ENCODE measurements at regions not wholly inside any gene's neighbourhood (a gene's known extent, or its start where the extent isn't known, plus 50 kb on each side); places are given as distances from the start of the nearest gene placed in this dataset.

DNA sequence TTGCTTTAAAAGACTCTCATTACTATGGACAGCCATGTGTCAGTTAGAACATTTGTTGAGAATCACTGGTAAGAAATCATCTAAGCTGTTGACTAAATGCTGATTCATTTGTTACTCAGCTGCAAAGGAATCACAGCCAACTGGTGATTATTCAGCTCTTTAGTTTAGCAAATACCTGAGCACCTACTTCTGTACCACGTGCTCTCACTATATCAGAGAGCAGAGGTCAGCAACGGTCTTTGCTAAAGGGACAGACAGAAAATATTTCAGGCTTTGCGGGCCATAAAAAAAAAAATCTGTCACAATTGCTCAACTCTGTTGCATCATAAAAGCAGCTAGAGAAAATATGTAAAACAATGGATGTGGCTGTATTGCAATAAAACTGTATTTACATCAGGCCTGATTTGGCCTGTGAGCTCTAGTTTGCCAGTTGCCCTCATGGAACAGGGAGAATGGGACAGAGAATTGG, 377.6 kb downstream of the DNAH5 start:
- TF ChIP-seq, protein P1, sequence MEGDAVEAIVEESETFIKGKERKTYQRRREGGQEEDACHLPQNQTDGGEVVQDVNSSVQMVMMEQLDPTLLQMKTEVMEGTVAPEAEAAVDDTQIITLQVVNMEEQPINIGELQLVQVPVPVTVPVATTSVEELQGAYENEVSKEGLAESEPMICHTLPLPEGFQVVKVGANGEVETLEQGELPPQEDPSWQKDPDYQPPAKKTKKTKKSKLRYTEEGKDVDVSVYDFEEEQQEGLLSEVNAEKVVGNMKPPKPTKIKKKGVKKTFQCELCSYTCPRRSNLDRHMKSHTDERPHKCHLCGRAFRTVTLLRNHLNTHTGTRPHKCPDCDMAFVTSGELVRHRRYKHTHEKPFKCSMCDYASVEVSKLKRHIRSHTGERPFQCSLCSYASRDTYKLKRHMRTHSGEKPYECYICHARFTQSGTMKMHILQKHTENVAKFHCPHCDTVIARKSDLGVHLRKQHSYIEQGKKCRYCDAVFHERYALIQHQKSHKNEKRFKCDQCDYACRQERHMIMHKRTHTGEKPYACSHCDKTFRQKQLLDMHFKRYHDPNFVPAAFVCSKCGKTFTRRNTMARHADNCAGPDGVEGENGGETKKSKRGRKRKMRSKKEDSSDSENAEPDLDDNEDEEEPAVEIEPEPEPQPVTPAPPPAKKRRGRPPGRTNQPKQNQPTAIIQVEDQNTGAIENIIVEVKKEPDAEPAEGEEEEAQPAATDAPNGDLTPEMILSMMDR (IDR thresholded peaks at IDR 0.05; ENCODE audit: insufficient read depth, low read length), result no peak
- TF ChIP-seq, protein P2, sequence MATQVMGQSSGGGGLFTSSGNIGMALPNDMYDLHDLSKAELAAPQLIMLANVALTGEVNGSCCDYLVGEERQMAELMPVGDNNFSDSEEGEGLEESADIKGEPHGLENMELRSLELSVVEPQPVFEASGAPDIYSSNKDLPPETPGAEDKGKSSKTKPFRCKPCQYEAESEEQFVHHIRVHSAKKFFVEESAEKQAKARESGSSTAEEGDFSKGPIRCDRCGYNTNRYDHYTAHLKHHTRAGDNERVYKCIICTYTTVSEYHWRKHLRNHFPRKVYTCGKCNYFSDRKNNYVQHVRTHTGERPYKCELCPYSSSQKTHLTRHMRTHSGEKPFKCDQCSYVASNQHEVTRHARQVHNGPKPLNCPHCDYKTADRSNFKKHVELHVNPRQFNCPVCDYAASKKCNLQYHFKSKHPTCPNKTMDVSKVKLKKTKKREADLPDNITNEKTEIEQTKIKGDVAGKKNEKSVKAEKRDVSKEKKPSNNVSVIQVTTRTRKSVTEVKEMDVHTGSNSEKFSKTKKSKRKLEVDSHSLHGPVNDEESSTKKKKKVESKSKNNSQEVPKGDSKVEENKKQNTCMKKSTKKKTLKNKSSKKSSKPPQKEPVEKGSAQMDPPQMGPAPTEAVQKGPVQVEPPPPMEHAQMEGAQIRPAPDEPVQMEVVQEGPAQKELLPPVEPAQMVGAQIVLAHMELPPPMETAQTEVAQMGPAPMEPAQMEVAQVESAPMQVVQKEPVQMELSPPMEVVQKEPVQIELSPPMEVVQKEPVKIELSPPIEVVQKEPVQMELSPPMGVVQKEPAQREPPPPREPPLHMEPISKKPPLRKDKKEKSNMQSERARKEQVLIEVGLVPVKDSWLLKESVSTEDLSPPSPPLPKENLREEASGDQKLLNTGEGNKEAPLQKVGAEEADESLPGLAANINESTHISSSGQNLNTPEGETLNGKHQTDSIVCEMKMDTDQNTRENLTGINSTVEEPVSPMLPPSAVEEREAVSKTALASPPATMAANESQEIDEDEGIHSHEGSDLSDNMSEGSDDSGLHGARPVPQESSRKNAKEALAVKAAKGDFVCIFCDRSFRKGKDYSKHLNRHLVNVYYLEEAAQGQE (IDR thresholded peaks at IDR 0.05; ENCODE audit: insufficient replicate concordance, low read depth), result no peak
- TF ChIP-seq GABPA (IDR thresholded peaks at IDR 0.05; ENCODE audit: low read depth) (no peak), POLR2AphosphoS5 (IDR thresholded peaks at IDR 0.05; ENCODE audit: low read depth) (no peak)
